Parathyroid adenoma (tissue), 2 donors: ENCODE measurements at regions not wholly inside any gene's neighbourhood (a gene's known extent, or its start where the extent isn't known, plus 50 kb on each side); places are given as distances from the start of the nearest gene placed in this dataset.

Experiments
- H2AFZ ChIP-seq: fragments of 300-600 bp; sonication (generic); one replicate; pipeline ENCODE4 v1.7.0; 2017; ENCODE audit warnings: antibody characterized with exemption, mild to moderate bottlenecking
- H3K27ac ChIP-seq: fragments of 300-600 bp; sonication (generic); one replicate; pipeline ENCODE4 v1.7.0; 2017
- H3K27me3 ChIP-seq: fragments of 300-600 bp; sonication (generic); one replicate; pipeline ENCODE4 v1.7.0; 2017; ENCODE audit warnings: low read length; ENCODE audit not compliant: control insufficient read depth, insufficient read depth
- H3K36me3 ChIP-seq: fragments of 300-600 bp; sonication (generic); one replicate; pipeline ENCODE4 v1.7.0; 2017; ENCODE audit warnings: low read length; ENCODE audit not compliant: control insufficient read depth, insufficient read depth
- H3K4me1 ChIP-seq: fragments of 300-600 bp; sonication (generic); one replicate; pipeline ENCODE4 v1.7.0; 2017; ENCODE audit warnings: control low read depth
- H3K4me2 ChIP-seq: fragments of 300-600 bp; sonication (generic); one replicate; pipeline ENCODE4 v1.7.0; 2017; ENCODE audit warnings: low read length
- H3K4me3 ChIP-seq: fragments of 300-600 bp; sonication (generic); one replicate; pipeline ENCODE4 v1.7.0; 2017; ENCODE audit warnings: low read depth, low read length
- H3K79me2 ChIP-seq: fragments of 300-600 bp; sonication (generic); one replicate; pipeline ENCODE4 v1.7.0; 2017; ENCODE audit warnings: control low read depth
- H3K9ac ChIP-seq: fragments of 300-600 bp; sonication (generic); one replicate; pipeline ENCODE4 v1.7.0; 2017; ENCODE audit warnings: mild to moderate bottlenecking
- H3K9me3 ChIP-seq: fragments of 300-600 bp; sonication (generic); one replicate; pipeline ENCODE4 v1.7.0; 2017; ENCODE audit warnings: low read length; ENCODE audit not compliant: control insufficient read depth
- TF ChIP-seq, protein P1 (sequence below): fragments of 300-600 bp; sonication (generic); IDR thresholded peaks from one replicate; pipeline ENCODE4 v1.7.0; 2017; ENCODE audit warnings: antibody characterized with exemption, mild to moderate bottlenecking
- donor health status: primary hyperparathyroidism.

- Histone ChIP-seq H3K9ac (no peak overlapping the region), H3K27me3 (no peaks in the 10 kb centered on the region), H3K4me1 (no peaks in the 10 kb centered on the region), H3K27ac (no peak overlapping the region), H3K36me3 (no peaks in the 10 kb centered on the region), H3K9me3 (no peaks in the 10 kb centered on the region), H3K4me2 (no peak overlapping the region), H3K4me3 (no peak overlapping the region), H2AFZ (no peak overlapping the region), H3K79me2 (no peaks in the 10 kb centered on the region)
- TF ChIP-seq, protein P1, sequence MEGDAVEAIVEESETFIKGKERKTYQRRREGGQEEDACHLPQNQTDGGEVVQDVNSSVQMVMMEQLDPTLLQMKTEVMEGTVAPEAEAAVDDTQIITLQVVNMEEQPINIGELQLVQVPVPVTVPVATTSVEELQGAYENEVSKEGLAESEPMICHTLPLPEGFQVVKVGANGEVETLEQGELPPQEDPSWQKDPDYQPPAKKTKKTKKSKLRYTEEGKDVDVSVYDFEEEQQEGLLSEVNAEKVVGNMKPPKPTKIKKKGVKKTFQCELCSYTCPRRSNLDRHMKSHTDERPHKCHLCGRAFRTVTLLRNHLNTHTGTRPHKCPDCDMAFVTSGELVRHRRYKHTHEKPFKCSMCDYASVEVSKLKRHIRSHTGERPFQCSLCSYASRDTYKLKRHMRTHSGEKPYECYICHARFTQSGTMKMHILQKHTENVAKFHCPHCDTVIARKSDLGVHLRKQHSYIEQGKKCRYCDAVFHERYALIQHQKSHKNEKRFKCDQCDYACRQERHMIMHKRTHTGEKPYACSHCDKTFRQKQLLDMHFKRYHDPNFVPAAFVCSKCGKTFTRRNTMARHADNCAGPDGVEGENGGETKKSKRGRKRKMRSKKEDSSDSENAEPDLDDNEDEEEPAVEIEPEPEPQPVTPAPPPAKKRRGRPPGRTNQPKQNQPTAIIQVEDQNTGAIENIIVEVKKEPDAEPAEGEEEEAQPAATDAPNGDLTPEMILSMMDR, result no peak
Observed at GRCh38 chr6:54440549-54440948, 132.3 kb downstream of the TINAG start.

DNA sequence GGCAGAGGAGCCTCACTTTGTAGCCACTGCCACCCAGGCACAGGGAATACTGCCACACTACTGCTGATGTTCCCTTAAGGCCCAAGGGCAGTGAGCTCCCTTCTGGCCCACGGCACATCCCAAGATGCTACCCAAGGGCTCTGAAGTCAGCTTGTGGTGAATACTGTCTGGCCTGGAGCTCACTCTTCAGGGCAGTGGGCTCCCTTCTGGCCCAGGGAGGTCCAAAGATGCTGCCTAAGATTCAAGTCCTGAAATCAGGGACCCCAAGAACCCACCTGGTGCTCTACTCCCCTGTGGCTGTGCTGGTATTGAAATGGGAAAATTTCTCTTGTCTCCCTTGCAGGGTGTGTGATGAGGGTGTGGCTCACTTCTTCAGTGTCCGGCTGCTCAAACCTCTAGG is 132.8 kb downstream of the TINAG start:
- H3K9me3 ChIP-seq, result no peaks in the 10 kb centered on the region
- no peaks in the 10 kb centered on the region for H3K79me2 ChIP-seq
- no peak overlapping the region for H3K27ac ChIP-seq
- H2AFZ ChIP-seq, result no peak overlapping the region
- no peaks in the 10 kb centered on the region for H3K4me1 ChIP-seq
- H3K36me3 ChIP-seq, result no peaks in the 10 kb centered on the region
- TF ChIP-seq, protein P1, result no peak
- H3K27me3 ChIP-seq, result no peaks in the 10 kb centered on the region
- no peak overlapping the region for H3K4me2 ChIP-seq
- no peak overlapping the region for H3K4me3 ChIP-seq
- no peak overlapping the region for H3K9ac ChIP-seq

- Histone ChIP-seq H3K36me3 (no peaks in the 10 kb centered on the region), H3K9ac (no peak overlapping the region), H3K4me2 (no peak overlapping the region), H3K9me3 (no peaks in the 10 kb centered on the region), H3K27ac (no peak overlapping the region), H3K4me3 (no peak overlapping the region), H2AFZ (no peak overlapping the region), H3K4me1 (no peaks in the 10 kb centered on the region), H3K79me2 (no peaks in the 10 kb centered on the region), H3K27me3 (no peaks in the 10 kb centered on the region)
- TF ChIP-seq, protein P1, result no peak
Observed at GRCh38 chr6:54441687-54442248, 133.5 kb downstream of the TINAG start.

DNA sequence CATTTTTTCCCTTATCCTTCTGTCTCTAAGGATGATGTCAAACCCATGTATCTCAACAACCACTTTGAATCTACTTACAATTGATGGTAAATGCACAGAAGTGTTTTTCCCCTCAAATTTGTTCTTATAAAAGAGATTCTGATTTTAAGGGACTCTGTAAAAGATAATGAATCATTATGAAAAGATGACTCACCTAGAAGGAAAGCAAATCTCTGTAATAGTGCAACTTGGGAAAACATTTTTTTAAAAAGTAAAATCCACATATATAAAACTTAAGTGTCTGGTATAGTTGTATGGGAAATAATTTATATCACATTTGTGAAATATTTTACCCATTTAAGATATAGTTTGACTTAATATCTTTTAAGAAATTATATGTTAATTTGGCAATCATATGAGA is 137.0 kb downstream of the TINAG start:
- Histone ChIP-seq H3K27ac (no peak overlapping the region), H3K4me2 (no peak overlapping the region), H3K9ac (no peak overlapping the region), H3K9me3 (no peaks in the 10 kb centered on the region), H3K36me3 (no peaks in the 10 kb centered on the region), H3K4me3 (no peak overlapping the region), H3K4me1 (no peaks in the 10 kb centered on the region), H3K79me2 (no peaks in the 10 kb centered on the region), H3K27me3 (no peaks in the 10 kb centered on the region), H2AFZ (no peak overlapping the region)
- TF ChIP-seq, protein P1, result no peak

DNA sequence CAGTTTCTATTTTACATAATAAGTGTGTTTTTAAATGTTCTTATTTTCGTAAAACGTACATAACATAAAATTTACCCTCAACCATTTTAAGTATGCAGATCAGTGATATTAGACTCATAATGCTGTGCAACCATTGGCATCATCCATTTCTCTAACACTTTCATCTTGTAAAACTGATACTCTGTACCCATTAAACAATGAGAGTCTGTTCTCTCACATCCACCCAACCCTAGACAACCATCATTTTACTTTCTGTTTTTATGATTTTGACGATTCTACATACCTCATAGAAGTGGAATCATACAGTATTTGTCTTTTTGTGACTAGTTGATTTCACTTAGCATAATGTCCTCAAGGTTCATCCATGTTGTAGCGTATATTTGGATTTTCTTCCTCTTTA is 140.4 kb downstream of the TINAG start:
- H3K9me3 ChIP-seq, result no peaks in the 10 kb centered on the region
- TF ChIP-seq, protein P1, result no peak

More for the DNA sequence above, 140.4 kb downstream of the TINAG start:
- no peaks in the 10 kb centered on the region for H3K79me2 ChIP-seq
- no peaks in the 10 kb centered on the region for H3K4me1 ChIP-seq
- H3K4me3 ChIP-seq, result no peak overlapping the region
- no peak overlapping the region for H3K9ac ChIP-seq
- no peak overlapping the region for H3K27ac ChIP-seq
- H3K27me3 ChIP-seq, result no peaks in the 10 kb centered on the region
- H3K36me3 ChIP-seq, result no peaks in the 10 kb centered on the region
- H3K4me2 ChIP-seq, result no peak overlapping the region
- H2AFZ ChIP-seq, result no peak overlapping the region
